DOHH2 (cell line): ENCODE measurements at regions not wholly inside any gene's neighbourhood (a gene's known extent, or its start where the extent isn't known, plus 50 kb on each side); places are given as distances from the start of the nearest gene placed in this dataset.

Experiments used
- EZH2phosphoT487 ChIP-seq: fragments of 200-600 bp; sonication (generic); IDR thresholded peaks from 2 replicates; pipeline ENCODE4 v1.6.1; 2017; ENCODE audit warnings: borderline replicate concordance, mild to moderate bottlenecking, antibody characterized with exemption, low read length, moderate library complexity, mixed read lengths
- TF ChIP-seq, protein P1 (sequence below): fragments of 200-600 bp; sonication (generic); IDR thresholded peaks from one replicate; pipeline ENCODE4 v1.5.1; 2014; ENCODE audit warnings: antibody characterized with exemption, mild to moderate bottlenecking, low read depth, low read length; ENCODE audit not compliant: poor library complexity, severe bottlenecking

DNA sequence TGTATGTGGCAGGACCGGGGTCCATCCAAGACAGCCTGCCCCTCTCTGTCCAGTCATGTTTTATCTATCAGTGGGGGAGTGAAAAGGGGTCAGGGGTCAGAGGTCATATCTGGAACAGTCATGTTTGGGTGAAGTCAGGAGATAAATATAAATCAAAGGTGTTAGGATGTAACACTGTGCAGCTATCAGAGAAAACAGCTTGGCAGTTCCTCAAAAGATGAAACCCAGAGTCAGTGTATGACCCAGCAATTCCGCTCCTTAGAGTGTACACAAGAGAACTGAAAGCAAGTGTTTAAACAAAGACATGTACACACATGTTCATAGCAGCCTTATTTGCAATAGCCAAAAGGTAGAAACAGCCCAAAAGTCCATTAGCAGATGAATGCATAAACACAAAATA lies 361.3 kb downstream of the FOXL1 start:
- TF ChIP-seq, protein P1, sequence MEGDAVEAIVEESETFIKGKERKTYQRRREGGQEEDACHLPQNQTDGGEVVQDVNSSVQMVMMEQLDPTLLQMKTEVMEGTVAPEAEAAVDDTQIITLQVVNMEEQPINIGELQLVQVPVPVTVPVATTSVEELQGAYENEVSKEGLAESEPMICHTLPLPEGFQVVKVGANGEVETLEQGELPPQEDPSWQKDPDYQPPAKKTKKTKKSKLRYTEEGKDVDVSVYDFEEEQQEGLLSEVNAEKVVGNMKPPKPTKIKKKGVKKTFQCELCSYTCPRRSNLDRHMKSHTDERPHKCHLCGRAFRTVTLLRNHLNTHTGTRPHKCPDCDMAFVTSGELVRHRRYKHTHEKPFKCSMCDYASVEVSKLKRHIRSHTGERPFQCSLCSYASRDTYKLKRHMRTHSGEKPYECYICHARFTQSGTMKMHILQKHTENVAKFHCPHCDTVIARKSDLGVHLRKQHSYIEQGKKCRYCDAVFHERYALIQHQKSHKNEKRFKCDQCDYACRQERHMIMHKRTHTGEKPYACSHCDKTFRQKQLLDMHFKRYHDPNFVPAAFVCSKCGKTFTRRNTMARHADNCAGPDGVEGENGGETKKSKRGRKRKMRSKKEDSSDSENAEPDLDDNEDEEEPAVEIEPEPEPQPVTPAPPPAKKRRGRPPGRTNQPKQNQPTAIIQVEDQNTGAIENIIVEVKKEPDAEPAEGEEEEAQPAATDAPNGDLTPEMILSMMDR, result no peak
- TF ChIP-seq EZH2phosphoT487, result no peak
